ENCODE measurements at regions not wholly inside any gene's neighbourhood (a gene's known extent, or its start where the extent isn't known, plus 50 kb on each side); places are given as distances from the start of the nearest gene placed in this dataset.

DNA sequence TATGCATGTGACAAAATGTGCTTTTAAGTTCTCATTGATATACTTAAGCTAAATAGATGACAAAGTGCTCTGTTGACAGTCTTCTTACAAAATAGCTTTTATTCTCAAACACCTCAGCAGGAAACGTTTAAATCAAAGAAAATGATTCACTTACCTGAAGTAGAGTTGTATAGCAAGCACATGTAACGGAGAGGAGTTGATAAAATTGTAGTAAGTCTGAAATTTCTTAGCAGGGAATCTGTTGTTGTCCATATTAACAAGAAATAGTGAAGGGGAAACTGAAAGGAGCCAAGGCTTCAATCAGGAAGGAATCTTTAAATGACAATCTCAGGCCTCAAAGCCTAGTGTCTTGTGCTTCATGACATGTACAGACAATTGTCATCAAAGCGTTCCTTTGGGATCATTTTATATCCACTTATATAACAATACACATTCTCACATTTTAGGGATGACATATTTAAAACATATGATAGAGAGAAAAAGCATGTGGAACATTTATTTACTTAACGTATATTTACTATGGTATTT lies 2010.2 kb upstream of the IGFBP7 start:
- H3K4me2 ChIP-seq (ENCODE audit: low read length), result no peak overlapping the region
- H3K27ac ChIP-seq (ENCODE audit: low read depth, low read length), result no peak overlapping the region
- H3K27me3 Mint-ChIP-seq (ENCODE audit: low read depth, unreplicated experiment), result no peaks in the 10 kb centered on the region
- no peaks in the 10 kb centered on the region for H3K36me3 ChIP-seq (ENCODE audit: insufficient read depth, low read length)
- no peak overlapping the region for H3K27ac Mint-ChIP-seq (ENCODE audit: unreplicated experiment)
- H3K4me3 Mint-ChIP-seq (ENCODE audit: unreplicated experiment), result no peak overlapping the region
- FAIRE-seq (no peak), DNase-seq (ENCODE audit: low read depth) (no peak)
- TF ChIP-seq, protein P1, sequence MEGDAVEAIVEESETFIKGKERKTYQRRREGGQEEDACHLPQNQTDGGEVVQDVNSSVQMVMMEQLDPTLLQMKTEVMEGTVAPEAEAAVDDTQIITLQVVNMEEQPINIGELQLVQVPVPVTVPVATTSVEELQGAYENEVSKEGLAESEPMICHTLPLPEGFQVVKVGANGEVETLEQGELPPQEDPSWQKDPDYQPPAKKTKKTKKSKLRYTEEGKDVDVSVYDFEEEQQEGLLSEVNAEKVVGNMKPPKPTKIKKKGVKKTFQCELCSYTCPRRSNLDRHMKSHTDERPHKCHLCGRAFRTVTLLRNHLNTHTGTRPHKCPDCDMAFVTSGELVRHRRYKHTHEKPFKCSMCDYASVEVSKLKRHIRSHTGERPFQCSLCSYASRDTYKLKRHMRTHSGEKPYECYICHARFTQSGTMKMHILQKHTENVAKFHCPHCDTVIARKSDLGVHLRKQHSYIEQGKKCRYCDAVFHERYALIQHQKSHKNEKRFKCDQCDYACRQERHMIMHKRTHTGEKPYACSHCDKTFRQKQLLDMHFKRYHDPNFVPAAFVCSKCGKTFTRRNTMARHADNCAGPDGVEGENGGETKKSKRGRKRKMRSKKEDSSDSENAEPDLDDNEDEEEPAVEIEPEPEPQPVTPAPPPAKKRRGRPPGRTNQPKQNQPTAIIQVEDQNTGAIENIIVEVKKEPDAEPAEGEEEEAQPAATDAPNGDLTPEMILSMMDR (IDR thresholded peaks at IDR 0.05; ENCODE audit: insufficient read depth, low read depth, low read length), result no peak
- TF ChIP-seq EZH2 (IDR thresholded peaks at IDR 0.05; ENCODE audit: insufficient read depth, low read length), result no peak
- H3K79me2 ChIP-seq (ENCODE audit: insufficient read depth, low read length), result no peaks in the 10 kb centered on the region
- H3K9me3 ChIP-seq (ENCODE audit: insufficient read depth, low read depth, low read length), result no peaks in the 10 kb centered on the region
- H4K20me1 ChIP-seq (ENCODE audit: insufficient read depth, low read length), result no peaks in the 10 kb centered on the region
- no peaks in the 10 kb centered on the region for H3K4me1 ChIP-seq (ENCODE audit: insufficient read depth, low read length)
- H3K4me3 ChIP-seq (ENCODE audit: insufficient read depth, low read depth, low read length), result no peak overlapping the region
- no peak overlapping the region for H3K9ac ChIP-seq (ENCODE audit: low read length)
- no peaks in the 10 kb centered on the region for H3K4me1 Mint-ChIP-seq (ENCODE audit: low read depth, unreplicated experiment)
- H2AFZ ChIP-seq (ENCODE audit: low read depth, low read length), result no peak overlapping the region
- H3K27me3 ChIP-seq (ENCODE audit: insufficient read depth, low read length), result no peaks in the 10 kb centered on the region
- H3K9me3 Mint-ChIP-seq (ENCODE audit: unreplicated experiment), result no peaks in the 10 kb centered on the region
- H3K36me3 Mint-ChIP-seq (ENCODE audit: low read depth, unreplicated experiment), result no peaks in the 10 kb centered on the region

DNA sequence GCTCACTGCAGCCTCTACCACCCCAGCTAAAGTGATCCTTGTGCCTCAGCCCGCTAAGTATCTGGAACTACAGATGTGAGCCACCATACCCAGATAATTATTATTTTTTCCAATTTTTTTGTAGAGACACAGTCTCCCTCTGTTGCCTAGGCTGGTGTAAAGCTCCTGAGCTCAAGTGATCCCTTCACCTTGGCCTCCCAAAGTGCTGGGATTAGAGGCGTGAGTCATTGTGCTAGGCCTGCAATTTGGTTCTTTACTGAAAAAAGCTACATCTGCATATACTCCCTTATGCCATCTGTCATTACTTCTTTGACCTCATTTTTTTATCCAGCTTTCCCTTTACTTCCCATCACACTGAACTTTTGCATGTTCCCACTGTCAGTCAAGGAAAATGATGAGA lies 2012.4 kb upstream of the IGFBP7 start:
- DNase-seq (ENCODE audit: low read depth) (no peak), FAIRE-seq (no peak)
- TF ChIP-seq, protein P1 (IDR thresholded peaks at IDR 0.05; ENCODE audit: insufficient read depth, low read depth, low read length), result no peak
- no peak for TF ChIP-seq EZH2 (IDR thresholded peaks at IDR 0.05; ENCODE audit: insufficient read depth, low read length)
- Histone ChIP-seq H3K4me2 (ENCODE audit: low read length) (no peak overlapping the region), H3K79me2 (ENCODE audit: insufficient read depth, low read length) (no peaks in the 10 kb centered on the region), H3K27ac (ENCODE audit: low read depth, low read length) (no peak overlapping the region), H4K20me1 (ENCODE audit: insufficient read depth, low read length) (no peaks in the 10 kb centered on the region), H3K9ac (ENCODE audit: low read length) (no peak overlapping the region), H3K4me1 (ENCODE audit: insufficient read depth, low read length) (no peaks in the 10 kb centered on the region), H3K27me3 (ENCODE audit: insufficient read depth, low read length) (no peaks in the 10 kb centered on the region), H3K9me3 (ENCODE audit: insufficient read depth, low read depth, low read length) (no peaks in the 10 kb centered on the region), H2AFZ (ENCODE audit: low read depth, low read length) (no peak overlapping the region), H3K4me3 (ENCODE audit: insufficient read depth, low read depth, low read length) (no peak overlapping the region), H3K36me3 (ENCODE audit: insufficient read depth, low read length) (no peaks in the 10 kb centered on the region)
- no peaks in the 10 kb centered on the region for H3K4me1 Mint-ChIP-seq (ENCODE audit: low read depth, unreplicated experiment)
- no peak overlapping the region for H3K27ac Mint-ChIP-seq (ENCODE audit: unreplicated experiment)
- H3K9me3 Mint-ChIP-seq (ENCODE audit: unreplicated experiment), result no peaks in the 10 kb centered on the region
- no peaks in the 10 kb centered on the region for H3K27me3 Mint-ChIP-seq (ENCODE audit: low read depth, unreplicated experiment)
- H3K36me3 Mint-ChIP-seq (ENCODE audit: low read depth, unreplicated experiment), result no peaks in the 10 kb centered on the region
- no peak overlapping the region for H3K4me3 Mint-ChIP-seq (ENCODE audit: unreplicated experiment)

DNA sequence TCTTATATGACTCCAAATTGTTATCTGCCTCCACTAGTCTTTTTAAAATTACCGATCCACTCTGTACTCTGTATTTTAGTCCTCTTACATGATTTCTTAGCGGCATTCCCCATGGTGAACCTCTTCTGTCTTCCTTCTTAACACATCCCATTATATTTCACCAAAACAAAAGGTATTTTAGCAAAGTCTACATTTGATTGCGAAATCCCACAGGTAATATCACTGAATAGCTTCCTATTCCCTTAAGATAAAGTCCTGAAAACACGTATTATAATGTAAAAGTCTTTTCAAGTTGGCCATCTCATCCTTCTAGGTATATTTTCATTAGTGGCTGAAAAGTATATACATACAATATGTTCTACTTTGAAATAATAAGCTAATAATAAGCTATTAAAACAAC lies 2016.0 kb upstream of the IGFBP7 start:
- H3K27ac ChIP-seq (ENCODE audit: low read depth, low read length), result no peak overlapping the region
- H3K27me3 Mint-ChIP-seq (ENCODE audit: low read depth, unreplicated experiment), result no peaks in the 10 kb centered on the region
- H3K4me1 Mint-ChIP-seq (ENCODE audit: low read depth, unreplicated experiment), result peaks cover 1% of the 10 kb centered on the region
- no peaks in the 10 kb centered on the region for H3K9me3 Mint-ChIP-seq (ENCODE audit: unreplicated experiment)
- no peak overlapping the region for H3K4me3 Mint-ChIP-seq (ENCODE audit: unreplicated experiment)
- H3K36me3 ChIP-seq (ENCODE audit: insufficient read depth, low read length), result no peaks in the 10 kb centered on the region
- FAIRE-seq (no peak), DNase-seq (ENCODE audit: low read depth) (no peak)
- H3K9me3 ChIP-seq (ENCODE audit: insufficient read depth, low read depth, low read length), result no peaks in the 10 kb centered on the region
- H3K79me2 ChIP-seq (ENCODE audit: insufficient read depth, low read length), result no peaks in the 10 kb centered on the region
- H3K27ac Mint-ChIP-seq (ENCODE audit: unreplicated experiment), result no peak overlapping the region
- no peak overlapping the region for H3K4me2 ChIP-seq (ENCODE audit: low read length)
- no peaks in the 10 kb centered on the region for H4K20me1 ChIP-seq (ENCODE audit: insufficient read depth, low read length)
- no peaks in the 10 kb centered on the region for H3K27me3 ChIP-seq (ENCODE audit: insufficient read depth, low read length)
- H3K9ac ChIP-seq (ENCODE audit: low read length), result no peak overlapping the region
- TF ChIP-seq EZH2 (IDR thresholded peaks at IDR 0.05; ENCODE audit: insufficient read depth, low read length), result no peak
- TF ChIP-seq, protein P1 (IDR thresholded peaks at IDR 0.05; ENCODE audit: insufficient read depth, low read depth, low read length), result no peak
- H2AFZ ChIP-seq (ENCODE audit: low read depth, low read length), result no peak overlapping the region
- no peaks in the 10 kb centered on the region for H3K36me3 Mint-ChIP-seq (ENCODE audit: low read depth, unreplicated experiment)
- H3K4me1 ChIP-seq (ENCODE audit: insufficient read depth, low read length), result no peaks in the 10 kb centered on the region
- no peak overlapping the region for H3K4me3 ChIP-seq (ENCODE audit: insufficient read depth, low read depth, low read length)

Measured in astrocyte (in vitro differentiated cells and primary cell).